H1 (cell line): ENCODE measurements at regions not wholly inside any gene's neighbourhood (a gene's known extent, or its start where the extent isn't known, plus 50 kb on each side); places are given as distances from the start of the nearest gene placed in this dataset.

Source experiments
- CTCF ChIA-PET: fragments of 300-600 bp; sonication (Branson Sonifier 250); formaldehyde crosslinking; loops from one replicate; lab custom pipeline; 2021; ENCODE audit not compliant: partially characterized antibody; lab: Charles Lee
- POLR2A ChIA-PET: fragments of 300-600 bp; sonication (Branson Sonifier 250); formaldehyde crosslinking; loops from one replicate; lab custom pipeline; 2021; ENCODE audit warnings: inconsistent platforms; ENCODE audit not compliant: partially characterized antibody; lab: Charles Lee
- DNase-seq, 2 experiments: peaks; one replicate each; pipeline versions ENCODE4 v3.0.0 to v3.0.0-alpha.2; 2010 to 2022; ENCODE audit warnings: low spot score in 2 of 2, low read depth in 1 of 2, mixed read lengths in 1 of 2
- FAIRE-seq: peaks from 2 replicates; lab custom pipeline; 2011; peaks lifted over from hg19 to GRCh38; lab: Jason Lieb, UNC
- H2AFZ ChIP-seq: 2 replicates; pipeline ENCODE4 v1.8.1; 2012; ENCODE audit warnings: low read length, inconsistent platforms
- H2AK5ac ChIP-seq: 2 replicates; pipeline ENCODE4 v1.6.1; 2013; ENCODE audit warnings: low read depth, low read length
- H2BK120ac ChIP-seq: replicated peaks from 2 replicates; pipeline ENCODE3; 2013; ENCODE audit warnings: low read depth, low read length, inconsistent platforms
- H2BK12ac ChIP-seq: 2 replicates; pipeline ENCODE4 v1.6.1; 2013; ENCODE audit warnings: low read depth, low read length
- H2BK15ac ChIP-seq: 2 replicates; pipeline ENCODE4 v1.6.1; 2013; ENCODE audit warnings: low read length
- H2BK20ac ChIP-seq: 2 replicates; pipeline ENCODE4 v1.6.1; 2013; ENCODE audit warnings: low read length
- H2BK5ac ChIP-seq: 2 replicates; pipeline ENCODE4 v1.6.1; 2013; ENCODE audit warnings: low read depth, low read length
- H3K14ac ChIP-seq: 2 replicates; pipeline ENCODE4 v1.6.1; 2013; ENCODE audit warnings: inconsistent platforms; ENCODE audit not compliant: insufficient read length
- H3K18ac ChIP-seq: 2 replicates; pipeline ENCODE4 v1.6.1; 2013; ENCODE audit warnings: low read length; ENCODE audit errors: extremely low read depth
- H3K23ac ChIP-seq: 2 replicates; pipeline ENCODE4 v1.6.1; 2013; ENCODE audit warnings: inconsistent platforms; ENCODE audit not compliant: insufficient read length
- H3K23me2 ChIP-seq: 2 replicates; pipeline ENCODE4 v1.6.1; 2013; ENCODE audit warnings: low read depth, low read length
- H3K27ac ChIP-seq: 2 replicates; pipeline ENCODE4 v1.6.1; 2011; ENCODE audit warnings: low read depth, low read length, inconsistent platforms
- H3K27me3 ChIP-seq, 4 experiments: replicated peaks in 1 of 4; 1 replicate in 1 of 4; 2 replicates in 3 of 4; pipeline versions ENCODE4 v1.6.1 to v1.8.1; 2011 to 2013; ENCODE audit warnings: low read length in 3 of 4, mild to moderate bottlenecking in 3 of 4, inconsistent platforms in 2 of 4, mixed read lengths in 2 of 4, moderate library complexity in 1 of 4; ENCODE audit not compliant: control insufficient read depth in 3 of 4, insufficient read depth in 3 of 4; ENCODE audit errors: extremely low read depth in 1 of 4
- H3K36me3 ChIP-seq, 4 experiments: 2 replicates each; pipeline versions ENCODE4 v1.6.1 to v1.8.1; 2011 to 2013; ENCODE audit warnings: mild to moderate bottlenecking in 4 of 4, low read length in 3 of 4, moderate library complexity in 2 of 4, control low read depth in 1 of 4, inconsistent platforms in 1 of 4; ENCODE audit not compliant: insufficient read depth in 4 of 4, control insufficient read depth in 2 of 4
- H3K4ac ChIP-seq: replicated peaks from 2 replicates; pipeline ENCODE3; 2013; ENCODE audit warnings: low read length, low read depth, mixed read lengths, inconsistent platforms; ENCODE audit not compliant: insufficient read length
- H3K4me1 ChIP-seq, 4 experiments: replicated peaks in 1 of 4; 1 replicate in 1 of 4; 2 replicates in 3 of 4; pipeline versions ENCODE4 v1.6.1 to v1.8.1; 2011 to 2013; ENCODE audit warnings: low read length in 3 of 4, inconsistent platforms in 2 of 4, mixed read lengths in 1 of 4; ENCODE audit not compliant: insufficient read depth in 4 of 4, control insufficient read depth in 3 of 4
- H3K4me2 ChIP-seq, 2 experiments: 2 replicates each; pipeline versions ENCODE4 v1.6.1 to v1.8.1; 2011 to 2013; ENCODE audit warnings: low read depth in 2 of 2, low read length in 2 of 2, control low read depth in 1 of 2, inconsistent platforms in 1 of 2, mild to moderate bottlenecking in 1 of 2; ENCODE audit not compliant: insufficient read depth in 1 of 2
- H3K4me3 ChIP-seq, 4 experiments: fragments of 200-600, 300-600 bp in 1 of 4; sonication (generic), shearing (Covaris generic), sonication (Bioruptor Twin) in 1 of 4; 2 replicates each; pipeline versions ENCODE4 v1.5.1 to v1.8.1; 2011 to 2016; ENCODE audit warnings: low read length in 4 of 4, low read depth in 3 of 4, control low read depth in 2 of 4, inconsistent platforms in 2 of 4, mild to moderate bottlenecking in 2 of 4, mixed read lengths in 1 of 4, moderate library complexity in 1 of 4; ENCODE audit not compliant: insufficient read depth in 2 of 4; ENCODE audit errors: extremely low read depth in 1 of 4
- H3K56ac ChIP-seq: replicated peaks from 2 replicates; pipeline ENCODE3; 2013; ENCODE audit warnings: low read depth, mild to moderate bottlenecking, mixed read lengths, low read length, inconsistent platforms; ENCODE audit not compliant: insufficient read length
- H3K79me1 ChIP-seq: 2 replicates; pipeline ENCODE4 v1.6.1; 2013; ENCODE audit warnings: low read depth, low read length, control low read depth
- H3K79me2 ChIP-seq, 2 experiments: 2 replicates each; pipeline versions ENCODE4 v1.6.1 to v1.8.1; 2012 to 2013; ENCODE audit warnings: low read length in 2 of 2, mild to moderate bottlenecking in 2 of 2, inconsistent platforms in 1 of 2; ENCODE audit not compliant: insufficient read depth in 2 of 2, control insufficient read depth in 1 of 2
- H3K9ac ChIP-seq, 4 experiments: replicated peaks in 1 of 4; 1 replicate in 1 of 4; 2 replicates in 3 of 4; pipeline versions ENCODE4 v1.6.1 to v1.8.1; 2011 to 2013; ENCODE audit warnings: low read depth in 3 of 4, low read length in 3 of 4, control low read depth in 2 of 4, mild to moderate bottlenecking in 2 of 4, moderate library complexity in 2 of 4, inconsistent platforms in 1 of 4; ENCODE audit errors: extremely low read depth in 1 of 4
- H3K9me3 ChIP-seq, 2 experiments: 2 replicates each; pipeline versions ENCODE4 v1.6.1 to v1.8.1; 2012 to 2013; ENCODE audit warnings: mild to moderate bottlenecking in 2 of 2, moderate library complexity in 2 of 2, control low read depth in 1 of 2, inconsistent platforms in 1 of 2, low read depth in 1 of 2, low read length in 1 of 2, mixed read lengths in 1 of 2; ENCODE audit not compliant: insufficient read depth in 2 of 2
- H4K20me1 ChIP-seq, 2 experiments: replicated peaks in 1 of 2; 2 replicates each; pipeline versions ENCODE3 to v1.8.1; 2011 to 2013; ENCODE audit warnings: inconsistent platforms in 2 of 2, low read length in 2 of 2, mild to moderate bottlenecking in 1 of 2; ENCODE audit not compliant: insufficient read depth in 2 of 2, control insufficient read depth in 1 of 2
- H4K5ac ChIP-seq: 2 replicates; pipeline ENCODE4 v1.6.1; 2013; ENCODE audit warnings: low read length, low read depth, mixed read lengths, inconsistent platforms; ENCODE audit not compliant: insufficient read length
- H4K8ac ChIP-seq: 2 replicates; pipeline ENCODE4 v1.8.0; 2013; ENCODE audit warnings: mild to moderate bottlenecking, moderate library complexity, low read length, inconsistent platforms; ENCODE audit not compliant: insufficient read depth; ENCODE audit errors: extremely low read depth
- H4K91ac ChIP-seq: replicated peaks from 2 replicates; pipeline ENCODE3; 2013; ENCODE audit warnings: low read length, mixed read lengths, inconsistent platforms; ENCODE audit not compliant: insufficient read length
- BCL11A ChIP-seq, 2 experiments: IDR thresholded peaks; one replicate each; pipeline ENCODE4 v1.6.1; 2011; ENCODE audit warnings: low read depth in 2 of 2, low read length in 2 of 2, mild to moderate bottlenecking in 2 of 2
- BRCA1 ChIP-seq: IDR thresholded peaks from 2 replicates; pipeline ENCODE4 v1.6.1; 2012; ENCODE audit warnings: low read depth, low read length, improper control_type of control experiment
- CTBP2 ChIP-seq: IDR thresholded peaks from 2 replicates; pipeline ENCODE4 v1.7.0; 2011; ENCODE audit warnings: borderline replicate concordance, mild to moderate bottlenecking, moderate library complexity, mixed read lengths, low read length; ENCODE audit not compliant: insufficient read depth, insufficient read length
- EP300 ChIP-seq, 2 experiments: IDR thresholded peaks; 1 replicate in 1 of 2; 2 replicates in 1 of 2; pipeline ENCODE4 v1.6.1; 2011 to 2012; ENCODE audit warnings: low read depth in 2 of 2, low read length in 2 of 2, mild to moderate bottlenecking in 2 of 2, borderline replicate concordance in 1 of 2, inconsistent platforms in 1 of 2, moderate library complexity in 1 of 2
- JUN ChIP-seq: IDR thresholded peaks from 2 replicates; pipeline ENCODE4 v1.6.1; 2011; ENCODE audit warnings: low read depth, mild to moderate bottlenecking, improper control_type of control experiment, low read length
- KDM5A ChIP-seq: fragments of 200-600 bp; IDR thresholded peaks from 2 replicates; pipeline ENCODE4 v1.7.1; 2012; ENCODE audit warnings: mild to moderate bottlenecking, low read length, inconsistent platforms, mixed read lengths
- POU5F1 ChIP-seq: IDR thresholded peaks from 2 replicates; pipeline ENCODE4 v1.6.1; 2011; ENCODE audit warnings: low read depth, mild to moderate bottlenecking, low read length, moderate library complexity
- TAF1 ChIP-seq: IDR thresholded peaks from 2 replicates; pipeline ENCODE4 v1.6.1; 2011; ENCODE audit warnings: mild to moderate bottlenecking, low read depth, low read length
- ZNF274 ChIP-seq: IDR thresholded peaks from 2 replicates; pipeline ENCODE4 v1.7.0; 2012; ENCODE audit warnings: low read length, borderline replicate concordance; ENCODE audit errors: extremely low read depth
- WGBS, 2 experiments: shearing (Covaris generic) in 1 of 2; methylation state at CpG; one replicate each; pipeline versions ENCODE4 v1.1.6 to v1.1.7; 2013 to 2015; ENCODE audit warnings: low lambda C conversion rate in 2 of 2, mixed read lengths in 2 of 2, inconsistent platforms in 1 of 2, low coverage in 1 of 2, missing lambda C conversion rate in 1 of 2; ENCODE audit not compliant: insufficient replicate concordance in 2 of 2, insufficient coverage in 1 of 2, insufficient read length in 1 of 2; ENCODE audit errors: extremely low coverage in 1 of 2, missing lambda C conversion rate in 1 of 2; 5-methylcytosine and 5-hydroxymethylcytosine counted together

DNA sequence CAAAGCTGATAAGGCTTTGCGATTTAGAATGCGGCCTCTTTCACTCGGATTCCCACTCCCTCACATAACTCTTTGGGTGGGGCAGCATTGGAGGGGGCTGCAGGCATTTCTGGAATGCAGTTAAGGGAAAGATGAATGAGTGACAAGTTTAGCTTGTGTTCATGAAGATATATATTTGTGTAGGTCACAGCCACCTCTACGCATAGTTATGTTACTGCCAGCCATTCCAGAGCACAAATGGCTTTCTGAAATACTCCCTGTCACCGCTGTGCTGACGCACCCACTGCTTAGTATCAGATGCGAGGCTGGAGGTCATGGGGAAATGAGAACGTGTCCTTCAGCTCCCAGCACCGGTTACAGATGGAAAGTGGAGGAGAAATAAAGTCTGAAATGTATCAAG lies 54.1 kb upstream of the ATP1A1 start:
- Histone ChIP-seq H3K79me2 (no peaks in the 10 kb centered on the region), H3K56ac (no peak overlapping the region), H3K18ac (no peak overlapping the region), H4K5ac (no peak overlapping the region), H3K79me1 (no peaks in the 10 kb centered on the region), H3K23ac (no peak overlapping the region), H4K91ac (no peak overlapping the region), H4K20me1 (no peaks in the 10 kb centered on the region), H2BK5ac (no peak overlapping the region), H3K4me3 (no peak overlapping the region), H3K14ac (no peak overlapping the region), H2BK120ac (no peak overlapping the region), H3K36me3 (no peaks in the 10 kb centered on the region), H2AK5ac (no peak overlapping the region), H3K9me3 (no peaks in the 10 kb centered on the region), H2BK12ac (no peak overlapping the region), H2BK20ac (no peak overlapping the region), H4K8ac (no peak overlapping the region), H2AFZ (no peak overlapping the region), H3K27me3 (no peaks in the 10 kb centered on the region), H3K27ac (no peak overlapping the region), H3K4ac (no peak overlapping the region), H2BK15ac (no peak overlapping the region), H3K9ac (no peak overlapping the region), H3K4me1 (no peaks in the 10 kb centered on the region), H3K4me2 (no peak overlapping the region), H3K23me2 (no peaks in the 10 kb centered on the region)
- CTCF ChIA-PET = interaction anchor here (1.2 to 1.3 kb wide), 2 partner anchors 16 to 83 kb away, joined by 3 to 4 read pairs; no protein-coding TSS in a partner anchor
- DNase-seq (no peak), FAIRE-seq (no peak)
- POLR2A ChIA-PET = no interaction called here
- WGBS, 2 experiments = 87% methylated on average over 9 of the region's 9 CpGs; no CpG with 5 or more reads in 1 of the 2 experiments
- TF ChIP-seq CTBP2 = no peak
- TF ChIP-seq BCL11A (IDR thresholded peaks at IDR 0.05; ENCODE audit: low read depth in 2 of 2, low read length in 2 of 2) = no peak
- TF ChIP-seq POU5F1 = no peak
- no peak for TF ChIP-seq KDM5A
- TF ChIP-seq BRCA1 = no peak
- no peak for TF ChIP-seq EP300 (IDR thresholded peaks at IDR 0.05; ENCODE audit: borderline replicate concordance in 1 of 2, low read depth in 2 of 2, low read length in 2 of 2)
- TF ChIP-seq ZNF274 = no peak
- TF ChIP-seq JUN = no peak
- no peak for TF ChIP-seq TAF1
